ENCODE measurements at regions not wholly inside any gene's neighbourhood (a gene's known extent, or its start where the extent isn't known, plus 50 kb on each side); places are given as distances from the start of the nearest gene placed in this dataset.

DNA sequence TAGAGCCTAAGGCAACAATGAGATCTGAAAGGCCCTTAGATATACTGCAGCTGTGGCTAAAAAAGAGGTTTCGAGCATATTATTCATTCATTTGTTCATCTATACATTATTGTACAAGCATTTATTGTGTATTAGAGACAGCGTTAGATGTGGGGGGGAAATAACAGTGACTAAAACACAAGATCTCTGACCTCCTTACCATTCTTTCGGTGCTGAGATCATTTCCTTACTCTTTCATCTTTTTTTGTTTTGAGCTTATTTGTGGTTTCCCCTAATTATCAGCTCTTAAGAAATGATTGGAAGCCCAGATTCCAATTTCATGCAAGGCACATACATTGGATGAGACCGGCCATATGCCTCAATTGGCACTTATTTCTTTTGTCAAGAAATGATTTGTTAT lies 113.2 kb downstream of the SEC61B start:
- Histone ChIP-seq H3K27ac (ENCODE audit: low read depth, low read length) (no peak overlapping the region), H3K79me1 (ENCODE audit: low read depth, low read length) (no peaks in the 10 kb centered on the region), H2AK5ac (ENCODE audit: low read depth, low read length) (no peak overlapping the region), H3K9ac (replicated peaks in 1 of 4; ENCODE audit: extremely low read depth in 1 of 4, low read depth in 3 of 4, low read length in 3 of 4) (no peak overlapping the region), H2BK5ac (ENCODE audit: low read depth, low read length) (no peak overlapping the region), H3K56ac (replicated peaks; ENCODE audit: insufficient read length, low read depth, low read length) (no peak overlapping the region), H3K4ac (replicated peaks; ENCODE audit: insufficient read length, low read depth, low read length) (no peak overlapping the region), H3K4me3 (ENCODE audit: extremely low read depth in 1 of 4, insufficient read depth in 2 of 4, low read depth in 3 of 4, low read length in 4 of 4) (no peak overlapping the region), H3K4me2 (ENCODE audit: insufficient read depth in 1 of 2, low read depth in 2 of 2, low read length in 2 of 2) (no peak overlapping the region), H2BK15ac (ENCODE audit: low read length) (no peak overlapping the region), H4K20me1 (replicated peaks in 1 of 2; ENCODE audit: control insufficient read depth in 1 of 2, insufficient read depth in 2 of 2, low read length in 2 of 2) (no peaks in the 10 kb centered on the region), H2BK20ac (ENCODE audit: low read length) (no peak overlapping the region), H3K9me3 (ENCODE audit: insufficient read depth in 2 of 2, low read depth in 1 of 2, low read length in 1 of 2) (no peaks in the 10 kb centered on the region), H4K91ac (replicated peaks; ENCODE audit: insufficient read length, low read length) (no peak overlapping the region), H3K14ac (ENCODE audit: insufficient read length) (no peak overlapping the region), H3K23me2 (ENCODE audit: low read depth, low read length) (no peaks in the 10 kb centered on the region; the same call in 1 of the 2 replicates), H2AFZ (ENCODE audit: low read length) (no peak overlapping the region), H3K36me3 (ENCODE audit: control insufficient read depth in 2 of 4, insufficient read depth in 4 of 4, low read length in 3 of 4) (no peaks in the 10 kb centered on the region), H3K4me1 (replicated peaks in 1 of 4; ENCODE audit: control insufficient read depth in 3 of 4, insufficient read depth in 4 of 4, low read length in 3 of 4) (no peaks in the 10 kb centered on the region), H3K27me3 (replicated peaks in 1 of 4; ENCODE audit: control insufficient read depth in 3 of 4, extremely low read depth in 1 of 4, insufficient read depth in 3 of 4, low read length in 3 of 4) (no peaks in the 10 kb centered on the region), H2BK120ac (replicated peaks; ENCODE audit: low read depth, low read length) (no peak overlapping the region), H3K18ac (ENCODE audit: extremely low read depth, low read length) (no peak overlapping the region), H4K5ac (ENCODE audit: insufficient read length, low read depth, low read length) (no peak overlapping the region), H3K79me2 (ENCODE audit: control insufficient read depth in 1 of 2, insufficient read depth in 2 of 2, low read length in 2 of 2) (no peaks in the 10 kb centered on the region), H3K23ac (ENCODE audit: insufficient read length) (no peak overlapping the region), H2BK12ac (ENCODE audit: low read depth, low read length) (no peak overlapping the region), H4K8ac (ENCODE audit: extremely low read depth, insufficient read depth, low read length) (no peak overlapping the region)
- FAIRE-seq (no peak), DNase-seq (ENCODE audit: low read depth in 1 of 2, low spot score in 2 of 2) (no peak)
- WGBS, 2 experiments (ENCODE audit: extremely low coverage in 1 of 2, insufficient coverage in 1 of 2, insufficient read length in 1 of 2, insufficient replicate concordance in 2 of 2, low coverage in 1 of 2, low lambda C conversion rate in 2 of 2, missing lambda C conversion rate in 1 of 2) = 94% methylated on average over 4 of the region's 4 CpGs; no CpG with 5 or more reads in 1 of the 2 experiments
- ChIA-PET POLR2A (ENCODE audit: partially characterized antibody) (interaction anchor here (1.6 kb wide), 1 partner anchor 10 kb away, joined by 3 read pairs; no protein-coding TSS in a partner anchor), CTCF (ENCODE audit: partially characterized antibody) (interaction anchor here (0.8 to 1.6 kb wide), 3 partner anchors 9 to 69 kb away, joined by 3 to 7 read pairs (median 3); no protein-coding TSS in a partner anchor)
- TF ChIP-seq POU5F1 (IDR thresholded peaks at IDR 0.05; ENCODE audit: low read depth, low read length) (no peak), PHF8 (conservative IDR thresholded peaks at IDR 0.05; ENCODE audit: low read depth, low read length) (no peak), EZH2 (IDR thresholded peaks at IDR 0.05; ENCODE audit: low read depth, low read length, severe bottlenecking) (no peak), NANOG (IDR thresholded peaks at IDR 0.05; ENCODE audit: insufficient read depth, low read depth, low read length, poor library complexity, severe bottlenecking) (no peak), KDM1A (IDR thresholded peaks at IDR 0.05; ENCODE audit: borderline replicate concordance, low read length) (no peak), RBBP5 (IDR thresholded peaks at IDR 0.05; ENCODE audit: borderline replicate concordance, low read depth, low read length) (no peak), GTF2F1 (IDR thresholded peaks at IDR 0.05; ENCODE audit: borderline replicate concordance, low read depth, low read length) (no peak), GABPA (IDR thresholded peaks at IDR 0.05; ENCODE audit: borderline replicate concordance, insufficient read depth, low read length) (no peak)
- TF ChIP-seq, protein P1, sequence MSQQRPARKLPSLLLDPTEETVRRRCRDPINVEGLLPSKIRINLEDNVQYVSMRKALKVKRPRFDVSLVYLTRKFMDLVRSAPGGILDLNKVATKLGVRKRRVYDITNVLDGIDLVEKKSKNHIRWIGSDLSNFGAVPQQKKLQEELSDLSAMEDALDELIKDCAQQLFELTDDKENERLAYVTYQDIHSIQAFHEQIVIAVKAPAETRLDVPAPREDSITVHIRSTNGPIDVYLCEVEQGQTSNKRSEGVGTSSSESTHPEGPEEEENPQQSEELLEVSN (IDR thresholded peaks at IDR 0.05) = no peak
